Fibroblast of the aortic adventitia (primary cell): ENCODE measurements at regions not wholly inside any gene's neighbourhood (a gene's known extent, or its start where the extent isn't known, plus 50 kb on each side); places are given as distances from the start of the nearest gene placed in this dataset.

Source experiments
- DNase-seq: peaks from one replicate; pipeline ENCODE4 v3.0.0-alpha.2; 2010; ENCODE audit warnings: low read depth
- H3K4me3 ChIP-seq: 2 replicates; pipeline ENCODE4 v1.5.1; 2011; ENCODE audit warnings: low read depth, mild to moderate bottlenecking, control low read depth, low read length, moderate library complexity
- TF ChIP-seq, protein P1 (sequence below): IDR thresholded peaks from 2 replicates; pipeline ENCODE4 v1.5.1; 2011; ENCODE audit warnings: mild to moderate bottlenecking, low read length, control low read depth, inconsistent platforms; ENCODE audit not compliant: insufficient read depth

DNA sequence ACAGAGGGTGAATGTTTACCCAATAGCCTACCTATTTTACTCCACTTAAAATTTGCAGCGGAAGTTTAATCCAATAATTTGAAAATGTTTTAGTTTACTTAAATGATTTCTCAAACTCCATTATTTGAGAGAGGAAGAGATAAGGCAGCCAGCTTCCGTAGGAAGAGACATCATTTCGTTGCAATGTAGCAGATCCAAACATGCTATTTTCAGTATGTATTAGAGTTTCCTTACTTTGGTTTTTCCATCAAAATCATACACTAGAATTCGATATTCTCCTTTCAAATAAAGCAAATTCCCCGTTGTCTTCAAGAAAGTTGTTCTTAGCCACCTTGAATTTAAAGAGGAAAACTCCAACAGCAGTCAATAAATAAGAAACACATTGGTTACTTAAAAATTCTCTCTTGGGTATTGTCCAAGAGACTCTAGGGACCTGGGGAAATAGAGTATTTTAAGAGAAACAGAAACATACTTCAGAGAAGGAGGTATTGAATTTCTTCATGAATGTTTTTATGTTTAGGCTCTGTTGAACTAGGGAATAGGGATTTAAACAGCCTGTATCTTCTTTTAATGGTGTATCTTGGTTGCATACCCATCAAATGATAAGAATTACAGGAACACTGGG lies 324.5 kb upstream of the GBE1 start:
- TF ChIP-seq, protein P1, sequence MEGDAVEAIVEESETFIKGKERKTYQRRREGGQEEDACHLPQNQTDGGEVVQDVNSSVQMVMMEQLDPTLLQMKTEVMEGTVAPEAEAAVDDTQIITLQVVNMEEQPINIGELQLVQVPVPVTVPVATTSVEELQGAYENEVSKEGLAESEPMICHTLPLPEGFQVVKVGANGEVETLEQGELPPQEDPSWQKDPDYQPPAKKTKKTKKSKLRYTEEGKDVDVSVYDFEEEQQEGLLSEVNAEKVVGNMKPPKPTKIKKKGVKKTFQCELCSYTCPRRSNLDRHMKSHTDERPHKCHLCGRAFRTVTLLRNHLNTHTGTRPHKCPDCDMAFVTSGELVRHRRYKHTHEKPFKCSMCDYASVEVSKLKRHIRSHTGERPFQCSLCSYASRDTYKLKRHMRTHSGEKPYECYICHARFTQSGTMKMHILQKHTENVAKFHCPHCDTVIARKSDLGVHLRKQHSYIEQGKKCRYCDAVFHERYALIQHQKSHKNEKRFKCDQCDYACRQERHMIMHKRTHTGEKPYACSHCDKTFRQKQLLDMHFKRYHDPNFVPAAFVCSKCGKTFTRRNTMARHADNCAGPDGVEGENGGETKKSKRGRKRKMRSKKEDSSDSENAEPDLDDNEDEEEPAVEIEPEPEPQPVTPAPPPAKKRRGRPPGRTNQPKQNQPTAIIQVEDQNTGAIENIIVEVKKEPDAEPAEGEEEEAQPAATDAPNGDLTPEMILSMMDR, result no peak
- DNase-seq, result no peak

DNA sequence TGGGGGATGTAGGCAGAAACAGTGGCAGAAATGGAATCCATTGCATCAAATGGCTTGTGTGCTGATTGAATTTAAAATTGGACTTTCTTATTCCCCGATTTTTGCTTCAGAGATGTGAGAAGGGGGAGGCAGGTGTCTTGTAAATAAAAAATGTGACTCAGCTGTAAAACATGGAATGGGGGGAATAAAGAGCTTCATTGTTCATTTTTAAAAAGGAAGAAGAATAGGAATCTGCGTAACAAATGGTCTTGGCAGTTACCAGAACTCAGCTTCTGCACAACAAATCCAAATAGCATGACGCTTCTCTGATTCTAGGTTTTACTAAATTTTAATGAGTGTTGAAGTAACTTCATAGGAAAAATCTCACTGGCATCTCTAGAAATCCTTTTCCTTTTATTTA lies 323.9 kb upstream of the GBE1 start:
- no peak for DNase-seq
- H3K4me3 ChIP-seq, result no peak overlapping the region
- TF ChIP-seq, protein P1, result no peak

More for the DNA sequence above, 324.5 kb upstream of the GBE1 start:
- no peak overlapping the region for H3K4me3 ChIP-seq

DNA sequence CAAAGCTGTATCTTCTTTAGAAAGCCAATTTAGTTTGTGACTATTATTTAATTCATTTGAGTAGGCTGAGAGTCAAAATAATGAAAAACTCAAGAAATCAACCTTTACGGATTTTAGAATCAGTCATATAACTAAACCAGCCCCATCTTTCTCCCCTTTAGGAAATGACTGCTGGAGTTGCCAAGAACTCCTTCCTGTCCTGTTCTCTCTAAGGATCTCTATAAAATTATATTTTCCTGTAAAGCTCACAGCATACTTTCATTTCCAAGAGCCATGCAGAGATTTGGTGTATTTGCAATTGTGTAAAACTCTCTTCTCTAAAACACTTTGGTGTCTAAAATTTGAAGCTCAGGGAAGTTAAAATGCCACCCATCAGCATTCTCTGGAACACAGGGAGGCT lies 323.4 kb upstream of the GBE1 start:
- H3K4me3 ChIP-seq, result no peak overlapping the region
- TF ChIP-seq, protein P1, result no peak
- no peak for DNase-seq

DNA sequence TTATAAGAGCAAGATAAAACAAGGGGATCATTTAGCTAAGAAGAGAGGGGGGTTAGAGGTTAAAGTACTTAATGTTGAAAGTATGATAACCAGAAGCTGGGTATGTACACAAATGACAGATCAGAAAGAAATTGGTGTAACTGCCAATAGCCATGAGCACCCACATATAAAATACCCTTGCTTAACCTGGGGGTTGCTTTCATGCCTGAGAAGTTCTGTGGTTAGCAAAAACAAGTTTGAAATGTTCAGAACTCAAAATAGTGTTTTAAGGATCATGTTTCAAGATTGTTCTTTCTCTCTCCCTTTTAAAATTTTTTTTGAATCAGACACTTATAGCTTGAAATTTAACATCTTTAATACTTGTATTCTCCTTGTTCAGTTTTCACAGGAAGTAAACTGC lies 321.4 kb upstream of the GBE1 start:
- no peak overlapping the region for H3K4me3 ChIP-seq
- TF ChIP-seq, protein P1, result no peak
- DNase-seq, result no peak

DNA sequence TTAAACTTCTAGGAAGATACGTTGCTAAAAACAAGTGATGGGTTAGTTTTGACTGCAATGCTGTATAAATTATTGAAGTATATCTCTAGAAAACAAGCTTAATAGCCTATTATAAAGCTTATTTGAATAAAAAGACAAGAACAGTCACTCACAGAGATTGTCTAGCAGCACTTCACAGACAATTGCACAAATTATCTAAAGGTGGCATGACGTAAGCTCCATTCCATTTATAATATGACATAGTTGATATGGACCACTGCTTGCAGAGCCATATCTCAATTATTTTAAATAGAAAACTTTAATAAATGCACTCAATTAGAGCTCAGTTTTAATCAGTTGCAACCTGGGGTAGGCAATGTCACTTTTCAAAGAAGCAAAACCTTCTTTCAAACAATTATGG lies 319.9 kb upstream of the GBE1 start:
- H3K4me3 ChIP-seq, result no peak overlapping the region
- DNase-seq, result no peak
- TF ChIP-seq, protein P1, result no peak

DNA sequence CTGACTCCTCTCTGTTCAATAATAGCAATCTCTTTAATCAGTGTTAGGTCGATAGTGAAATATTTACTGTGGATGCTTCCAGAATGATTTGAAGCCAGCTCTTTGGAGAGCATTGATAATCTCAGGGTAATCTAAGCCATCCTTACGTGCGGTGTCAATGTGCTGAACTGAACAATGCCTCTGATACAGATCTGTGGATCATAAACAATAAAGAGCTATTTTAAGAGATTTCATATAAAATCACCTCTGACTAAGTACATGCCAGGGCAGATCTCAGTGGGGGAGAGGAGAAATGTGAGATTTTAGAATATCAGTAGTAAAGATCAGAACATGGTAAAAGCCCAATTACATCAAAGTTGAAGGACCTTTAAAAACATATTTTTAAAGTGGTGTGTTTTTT lies 319.3 kb upstream of the GBE1 start:
- no peak overlapping the region for H3K4me3 ChIP-seq
- peak; percentile 25 for DNase-seq
- TF ChIP-seq, protein P1, result no peak

DNA sequence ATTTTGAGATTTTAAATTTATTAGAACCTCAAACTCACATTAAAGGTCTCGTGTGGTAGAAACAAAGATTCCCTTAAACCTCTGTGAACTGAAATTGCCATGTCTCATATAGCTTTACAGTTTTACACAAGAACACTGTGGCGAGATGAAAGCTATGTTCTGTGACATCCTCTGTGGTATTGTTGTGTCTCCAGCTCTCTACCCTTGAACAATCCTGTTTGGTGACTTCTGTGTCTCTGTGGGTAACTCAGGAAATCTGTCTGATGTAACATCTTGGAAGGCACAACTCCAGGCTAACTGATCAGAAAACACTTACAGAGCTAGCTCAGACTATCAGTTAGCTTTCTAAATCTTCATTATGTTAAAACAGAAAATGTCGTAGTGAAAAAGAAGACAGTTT lies 318.8 kb upstream of the GBE1 start:
- DNase-seq, result peak; percentile 28
- TF ChIP-seq, protein P1, result no peak
- no peak overlapping the region for H3K4me3 ChIP-seq
